ENCODE measurements at regions not wholly inside any gene's neighbourhood (a gene's known extent, or its start where the extent isn't known, plus 50 kb on each side); places are given as distances from the start of the nearest gene placed in this dataset.

DNA sequence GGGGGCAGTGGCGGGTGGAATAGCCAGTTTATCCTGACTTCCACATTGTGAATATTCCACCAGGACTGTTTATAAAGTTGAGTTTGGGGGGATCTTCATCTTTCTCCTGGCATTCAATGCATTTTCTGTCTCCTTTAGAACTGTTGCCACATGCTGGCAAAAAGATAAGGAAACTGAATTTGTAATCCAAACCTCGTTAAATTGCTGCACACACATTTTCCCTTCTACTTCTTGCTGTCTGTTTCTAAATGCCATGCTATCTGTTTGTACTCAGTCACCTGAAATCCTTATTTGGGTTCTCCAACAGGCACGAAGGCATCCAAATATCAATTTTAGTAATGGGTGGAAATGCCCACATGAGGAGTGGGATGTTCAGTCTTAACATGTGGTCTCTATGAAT is 180.2 kb upstream of the CCN2 start:
- Histone ChIP-seq H3K4me1 (ENCODE audit: control insufficient read depth in 2 of 3, insufficient read depth in 2 of 3, low read depth in 1 of 3, low read length in 3 of 3) (peaks cover 0 to 2% (median 0%) of the 10 kb centered on the region in 3 donors), H3K9ac (ENCODE audit: low read length in 3 of 3) (no peak overlapping the region), H3K27me3 (ENCODE audit: control insufficient read depth, insufficient read depth, low read length) (no peaks in the 10 kb centered on the region), H3K4me3 (ENCODE audit: low read length in 3 of 3) (no peak overlapping the region), H3K9me3 (ENCODE audit: control insufficient read depth in 2 of 3, insufficient read depth in 1 of 3, low read length in 3 of 3) (no peaks in the 10 kb centered on the region), H3K36me3 (ENCODE audit: control insufficient read depth in 2 of 3, insufficient read depth in 3 of 3, low read length in 3 of 3) (no peaks in the 10 kb centered on the region), H3K27ac (ENCODE audit: low read depth in 2 of 2, low read length in 2 of 2) (peak overlapping the region; percentile 75 to 89)
- FAIRE-seq, result no peak
- DNase-seq, result no peak
- intact Hi-C loops (cut with DNase I), result no loop called here
- TF ChIP-seq, protein P1, sequence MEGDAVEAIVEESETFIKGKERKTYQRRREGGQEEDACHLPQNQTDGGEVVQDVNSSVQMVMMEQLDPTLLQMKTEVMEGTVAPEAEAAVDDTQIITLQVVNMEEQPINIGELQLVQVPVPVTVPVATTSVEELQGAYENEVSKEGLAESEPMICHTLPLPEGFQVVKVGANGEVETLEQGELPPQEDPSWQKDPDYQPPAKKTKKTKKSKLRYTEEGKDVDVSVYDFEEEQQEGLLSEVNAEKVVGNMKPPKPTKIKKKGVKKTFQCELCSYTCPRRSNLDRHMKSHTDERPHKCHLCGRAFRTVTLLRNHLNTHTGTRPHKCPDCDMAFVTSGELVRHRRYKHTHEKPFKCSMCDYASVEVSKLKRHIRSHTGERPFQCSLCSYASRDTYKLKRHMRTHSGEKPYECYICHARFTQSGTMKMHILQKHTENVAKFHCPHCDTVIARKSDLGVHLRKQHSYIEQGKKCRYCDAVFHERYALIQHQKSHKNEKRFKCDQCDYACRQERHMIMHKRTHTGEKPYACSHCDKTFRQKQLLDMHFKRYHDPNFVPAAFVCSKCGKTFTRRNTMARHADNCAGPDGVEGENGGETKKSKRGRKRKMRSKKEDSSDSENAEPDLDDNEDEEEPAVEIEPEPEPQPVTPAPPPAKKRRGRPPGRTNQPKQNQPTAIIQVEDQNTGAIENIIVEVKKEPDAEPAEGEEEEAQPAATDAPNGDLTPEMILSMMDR (IDR thresholded peaks at IDR 0.05; ENCODE audit: borderline replicate concordance, extremely low read depth, insufficient read depth), result no peak

DNA sequence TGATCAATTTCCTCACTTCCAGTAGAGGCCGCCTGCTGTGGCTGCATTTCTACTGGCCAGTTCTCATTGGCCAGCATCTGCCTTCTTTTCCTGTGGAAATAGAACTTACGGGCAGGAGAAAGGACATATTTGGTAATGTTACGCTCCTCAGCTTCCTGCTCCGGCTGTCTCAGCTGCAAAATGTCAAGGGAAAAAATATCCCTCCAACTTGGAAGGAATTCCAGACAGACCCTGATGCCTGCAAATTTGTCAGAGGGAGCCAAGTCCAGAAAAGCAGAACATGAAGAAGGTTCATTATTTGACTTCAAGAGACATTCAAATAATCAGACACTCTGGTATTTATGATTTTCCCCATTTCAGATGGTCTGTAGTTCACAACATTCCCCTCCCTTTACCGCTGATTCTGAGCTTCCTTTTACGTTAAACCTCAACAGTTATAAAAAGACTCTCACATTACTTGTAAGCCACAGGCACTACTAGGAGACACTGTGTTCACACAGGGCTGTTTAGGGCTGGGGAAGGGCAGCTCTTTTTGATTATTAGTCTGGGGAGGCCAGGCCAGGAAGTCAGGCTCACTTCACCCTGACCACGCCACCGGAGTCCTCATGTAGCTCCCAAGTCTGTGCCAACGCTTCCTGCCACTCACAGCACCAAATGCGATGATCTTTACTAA is 179.6 kb upstream of the CCN2 start:
- no peak overlapping the region for H3K9ac ChIP-seq (ENCODE audit: low read length in 3 of 3)
- DNase-seq, result peak in 4 of 5 donors; percentile 12 to 85 (median 63)
- TF ChIP-seq, protein P1 (IDR thresholded peaks at IDR 0.05; ENCODE audit: borderline replicate concordance, extremely low read depth, insufficient read depth), result no peak
- no peaks in the 10 kb centered on the region for H3K9me3 ChIP-seq (ENCODE audit: control insufficient read depth in 2 of 3, insufficient read depth in 1 of 3, low read length in 3 of 3)
- peak overlapping the region; percentile 75 to 89 for H3K27ac ChIP-seq (ENCODE audit: low read depth in 2 of 2, low read length in 2 of 2)
- intact Hi-C loops (cut with DNase I), result no loop called here
- no peak for FAIRE-seq
- peaks cover 0 to 2% (median 0%) of the 10 kb centered on the region in 3 donors for H3K4me1 ChIP-seq (ENCODE audit: control insufficient read depth in 2 of 3, insufficient read depth in 2 of 3, low read depth in 1 of 3, low read length in 3 of 3)
- no peaks in the 10 kb centered on the region for H3K36me3 ChIP-seq (ENCODE audit: control insufficient read depth in 2 of 3, insufficient read depth in 3 of 3, low read length in 3 of 3)
- H3K4me3 ChIP-seq (ENCODE audit: low read length in 3 of 3), result no peak overlapping the region
- H3K27me3 ChIP-seq (ENCODE audit: control insufficient read depth, insufficient read depth, low read length), result no peaks in the 10 kb centered on the region

DNA sequence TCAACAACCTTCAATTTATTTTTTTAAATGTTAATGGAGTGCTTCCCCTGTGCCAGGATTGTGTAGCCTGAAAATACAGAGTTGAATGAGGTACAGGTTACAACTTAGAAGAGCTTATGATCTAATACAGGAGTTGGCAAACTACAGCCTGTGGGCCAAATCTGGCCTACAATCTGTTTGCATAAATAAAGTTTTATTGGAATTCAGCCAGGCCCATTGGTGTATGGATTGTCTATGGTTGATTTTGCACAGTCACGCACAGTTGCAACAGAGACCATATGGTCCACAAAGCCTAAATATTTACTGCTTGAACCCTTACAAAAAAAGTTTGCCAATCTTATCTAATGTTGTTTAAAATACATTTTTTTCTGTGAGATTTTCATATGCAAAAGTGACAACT is 177.3 kb upstream of the CCN2 start:
- DNase-seq (no peak), FAIRE-seq (no peak)
- peaks cover 0 to 2% (median 0%) of the 10 kb centered on the region in 3 donors for H3K4me1 ChIP-seq (ENCODE audit: control insufficient read depth in 2 of 3, insufficient read depth in 2 of 3, low read depth in 1 of 3, low read length in 3 of 3)
- no peaks in the 10 kb centered on the region for H3K9me3 ChIP-seq (ENCODE audit: control insufficient read depth in 2 of 3, insufficient read depth in 1 of 3, low read length in 3 of 3)
- intact Hi-C loops (cut with DNase I), result no loop called here
- no peak overlapping the region for H3K27ac ChIP-seq (ENCODE audit: low read depth in 2 of 2, low read length in 2 of 2)
- no peak overlapping the region for H3K9ac ChIP-seq (ENCODE audit: low read length in 3 of 3)
- H3K36me3 ChIP-seq (ENCODE audit: control insufficient read depth in 2 of 3, insufficient read depth in 3 of 3, low read length in 3 of 3), result no peaks in the 10 kb centered on the region
- TF ChIP-seq, protein P1 (IDR thresholded peaks at IDR 0.05; ENCODE audit: borderline replicate concordance, extremely low read depth, insufficient read depth), result no peak
- no peaks in the 10 kb centered on the region for H3K27me3 ChIP-seq (ENCODE audit: control insufficient read depth, insufficient read depth, low read length)
- no peak overlapping the region for H3K4me3 ChIP-seq (ENCODE audit: low read length in 3 of 3)

DNA sequence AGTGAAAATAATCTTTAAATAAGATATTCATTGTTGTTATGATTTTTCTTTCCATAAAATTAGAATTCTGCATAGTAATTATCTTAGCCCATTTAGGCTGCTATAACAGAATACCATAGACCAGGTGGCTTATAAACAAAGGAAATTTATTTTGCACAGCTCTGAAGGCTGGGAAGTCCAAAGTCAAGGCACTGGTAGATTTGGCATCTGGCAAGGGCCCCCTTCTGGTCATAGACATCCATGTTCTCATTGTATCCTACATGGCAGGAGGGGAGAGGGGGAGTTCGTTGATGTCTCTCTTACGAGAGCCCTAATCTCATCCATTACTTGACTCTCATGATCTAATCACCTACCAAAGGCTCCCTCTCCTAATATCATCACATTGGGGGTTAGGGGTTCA is 175.0 kb upstream of the CCN2 start:
- TF ChIP-seq, protein P1 (IDR thresholded peaks at IDR 0.05; ENCODE audit: borderline replicate concordance, extremely low read depth, insufficient read depth), result no peak
- Histone ChIP-seq H3K36me3 (ENCODE audit: control insufficient read depth in 2 of 3, insufficient read depth in 3 of 3, low read length in 3 of 3) (no peaks in the 10 kb centered on the region), H3K27ac (ENCODE audit: low read depth in 2 of 2, low read length in 2 of 2) (no peak overlapping the region), H3K9me3 (ENCODE audit: control insufficient read depth in 2 of 3, insufficient read depth in 1 of 3, low read length in 3 of 3) (no peaks in the 10 kb centered on the region), H3K9ac (ENCODE audit: low read length in 3 of 3) (no peak overlapping the region), H3K27me3 (ENCODE audit: control insufficient read depth, insufficient read depth, low read length) (no peaks in the 10 kb centered on the region), H3K4me3 (ENCODE audit: low read length in 3 of 3) (no peak overlapping the region), H3K4me1 (ENCODE audit: control insufficient read depth in 2 of 3, insufficient read depth in 2 of 3, low read depth in 1 of 3, low read length in 3 of 3) (no peaks in the 10 kb centered on the region)
- intact Hi-C loops (cut with DNase I), result no loop called here
- no peak for FAIRE-seq
- DNase-seq, result no peak

Data from kidney (tissue), 13 donors.